K562 (cell line): ENCODE measurements at regions not wholly inside any gene's neighbourhood (a gene's known extent, or its start where the extent isn't known, plus 50 kb on each side); places are given as distances from the start of the nearest gene placed in this dataset.

Experiments
- POLR2A ChIP-seq: fragments of 450-650 bp; conservative IDR thresholded peaks from 2 replicates; pipeline ENCODE4 v1.6.1; 2016
- XRCC3 ChIP-seq: fragments of 450-650 bp; IDR thresholded peaks from 2 replicates; pipeline ENCODE4 v1.6.1; 2017; ENCODE audit warnings: mild to moderate bottlenecking, moderate library complexity
- ZEB2 ChIP-seq: fragments of 450-650 bp; IDR thresholded peaks from 2 replicates; pipeline ENCODE4 v1.6.1; 2016
- ZNF174 ChIP-seq: fragments of 250-450 bp; sonication (Bioruptor Pico); IDR thresholded peaks from 2 replicates; pipeline ENCODE4 v1.4.0; 2020; ENCODE audit warnings: mild to moderate bottlenecking
- ZNF24 ChIP-seq: fragments of 450-650 bp; IDR thresholded peaks from 2 replicates; pipeline ENCODE4 v1.6.1; 2016
- TF ChIP-seq, protein P1 (sequence below): fragments of 450-650 bp; IDR thresholded peaks from 2 replicates; pipeline ENCODE4 v1.6.1; 2017; ENCODE audit warnings: antibody characterized with exemption, mild to moderate bottlenecking

DNA sequence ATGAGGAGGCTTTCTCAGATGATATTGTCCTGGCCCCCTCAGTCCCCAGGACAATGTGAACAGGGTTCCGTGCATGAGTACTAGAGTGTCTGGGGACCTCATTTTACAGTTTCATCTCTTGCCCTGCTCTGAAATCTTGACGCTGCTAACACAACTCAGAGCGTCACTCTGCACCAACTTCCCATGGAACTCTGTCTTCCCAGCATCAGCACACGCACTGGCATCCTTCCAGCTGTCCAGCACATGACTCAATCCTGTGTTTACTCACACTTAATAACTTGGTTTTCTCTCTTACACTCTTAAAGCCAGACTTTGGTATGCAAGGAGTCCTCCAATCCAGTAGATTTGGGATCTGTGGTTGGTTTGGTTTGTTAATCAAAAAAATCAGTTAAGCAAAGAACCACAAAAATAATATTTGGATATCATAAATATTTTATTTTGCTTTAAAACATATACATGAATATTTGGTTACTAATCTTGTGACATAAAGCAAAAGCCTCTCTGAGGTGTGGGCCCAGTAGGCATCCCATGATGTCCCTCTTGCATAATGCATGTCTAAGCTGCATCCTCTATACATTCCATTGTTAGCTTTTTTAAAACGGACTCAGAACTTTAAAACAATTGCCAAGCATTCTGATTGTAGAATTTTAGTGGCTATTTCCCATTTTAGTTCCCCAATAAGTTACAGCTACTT is 131.0 kb downstream of the CXCL12 start:
- no peak for TF ChIP-seq POLR2A
- no peak for TF ChIP-seq XRCC3
- TF ChIP-seq, protein P1, sequence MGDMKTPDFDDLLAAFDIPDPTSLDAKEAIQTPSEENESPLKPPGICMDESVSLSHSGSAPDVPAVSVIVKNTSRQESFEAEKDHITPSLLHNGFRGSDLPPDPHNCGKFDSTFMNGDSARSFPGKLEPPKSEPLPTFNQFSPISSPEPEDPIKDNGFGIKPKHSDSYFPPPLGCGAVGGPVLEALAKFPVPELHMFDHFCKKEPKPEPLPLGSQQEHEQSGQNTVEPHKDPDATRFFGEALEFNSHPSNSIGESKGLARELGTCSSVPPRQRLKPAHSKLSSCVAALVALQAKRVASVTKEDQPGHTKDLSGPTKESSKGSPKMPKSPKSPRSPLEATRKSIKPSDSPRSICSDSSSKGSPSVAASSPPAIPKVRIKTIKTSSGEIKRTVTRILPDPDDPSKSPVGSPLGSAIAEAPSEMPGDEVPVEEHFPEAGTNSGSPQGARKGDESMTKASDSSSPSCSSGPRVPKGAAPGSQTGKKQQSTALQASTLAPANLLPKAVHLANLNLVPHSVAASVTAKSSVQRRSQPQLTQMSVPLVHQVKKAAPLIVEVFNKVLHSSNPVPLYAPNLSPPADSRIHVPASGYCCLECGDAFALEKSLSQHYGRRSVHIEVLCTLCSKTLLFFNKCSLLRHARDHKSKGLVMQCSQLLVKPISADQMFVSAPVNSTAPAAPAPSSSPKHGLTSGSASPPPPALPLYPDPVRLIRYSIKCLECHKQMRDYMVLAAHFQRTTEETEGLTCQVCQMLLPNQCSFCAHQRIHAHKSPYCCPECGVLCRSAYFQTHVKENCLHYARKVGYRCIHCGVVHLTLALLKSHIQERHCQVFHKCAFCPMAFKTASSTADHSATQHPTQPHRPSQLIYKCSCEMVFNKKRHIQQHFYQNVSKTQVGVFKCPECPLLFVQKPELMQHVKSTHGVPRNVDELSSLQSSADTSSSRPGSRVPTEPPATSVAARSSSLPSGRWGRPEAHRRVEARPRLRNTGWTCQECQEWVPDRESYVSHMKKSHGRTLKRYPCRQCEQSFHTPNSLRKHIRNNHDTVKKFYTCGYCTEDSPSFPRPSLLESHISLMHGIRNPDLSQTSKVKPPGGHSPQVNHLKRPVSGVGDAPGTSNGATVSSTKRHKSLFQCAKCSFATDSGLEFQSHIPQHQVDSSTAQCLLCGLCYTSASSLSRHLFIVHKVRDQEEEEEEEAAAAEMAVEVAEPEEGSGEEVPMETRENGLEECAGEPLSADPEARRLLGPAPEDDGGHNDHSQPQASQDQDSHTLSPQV, result no peak
- no peak for TF ChIP-seq ZNF24
- TF ChIP-seq ZNF174 (CRISPR knock-in tag), result no peak
- TF ChIP-seq ZEB2, result no peak
